Type B pancreatic cell (in vitro differentiated cells): ENCODE measurements at regions not wholly inside any gene's neighbourhood (a gene's known extent, or its start where the extent isn't known, plus 50 kb on each side); places are given as distances from the start of the nearest gene placed in this dataset.

Experiments used
- DNase-seq: peaks from one replicate; pipeline ENCODE4 v3.0.0; 2021; ENCODE audit warnings: mixed read lengths; ENCODE audit not compliant: unreplicated experiment; ENCODE audit errors: extremely low spot score
- H3K27ac Mint-ChIP-seq: 2 replicates; pipeline ENCODE4 v1.8.0; 2021; ENCODE audit warnings: mild to moderate bottlenecking, mixed read lengths
- H3K27me3 Mint-ChIP-seq: 2 replicates; pipeline ENCODE4 v1.8.0; 2021; ENCODE audit warnings: mixed read lengths
- H3K36me3 Mint-ChIP-seq: 2 replicates; pipeline ENCODE4 v1.8.0; 2021; ENCODE audit warnings: mixed read lengths
- H3K4me1 Mint-ChIP-seq: one replicate; pipeline ENCODE4 v1.8.0; 2021; ENCODE audit warnings: mixed read lengths; ENCODE audit not compliant: unreplicated experiment
- H3K4me3 Mint-ChIP-seq: 2 replicates; pipeline ENCODE4 v1.8.0; 2021; ENCODE audit warnings: mild to moderate bottlenecking, mixed read lengths
- H3K9me3 Mint-ChIP-seq: 2 replicates; pipeline ENCODE4 v1.8.0; 2021; ENCODE audit warnings: mixed read lengths
- TF ChIP-seq, protein P1 (sequence below): fragments of 200-600 bp; sonication (generic); conservative IDR thresholded peaks from 2 replicates; pipeline ENCODE4 v1.5.0; 2021; ENCODE audit warnings: antibody characterized with exemption, mild to moderate bottlenecking

DNA sequence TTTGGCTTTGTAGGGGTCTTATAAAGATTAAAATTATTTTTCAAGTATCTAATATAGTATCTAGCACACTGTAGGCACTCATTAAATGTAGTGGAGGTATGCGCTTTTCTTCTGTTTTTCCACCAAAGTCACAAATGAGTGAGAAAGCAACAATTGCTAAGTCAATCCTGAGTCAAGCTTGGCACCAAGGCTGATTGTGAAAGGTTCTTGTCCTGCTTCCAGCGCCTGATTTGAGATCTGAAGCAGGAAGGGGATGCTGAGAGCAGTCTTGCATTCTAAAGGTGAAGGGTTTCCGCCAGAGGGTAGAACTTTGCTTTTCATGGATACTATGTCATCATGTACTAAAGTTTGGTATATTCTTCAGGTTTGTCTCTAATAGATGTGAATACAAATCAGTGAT is 64.9 kb upstream of the DAAM1 start:
- no peak overlapping the region for H3K4me3 Mint-ChIP-seq
- TF ChIP-seq, protein P1, sequence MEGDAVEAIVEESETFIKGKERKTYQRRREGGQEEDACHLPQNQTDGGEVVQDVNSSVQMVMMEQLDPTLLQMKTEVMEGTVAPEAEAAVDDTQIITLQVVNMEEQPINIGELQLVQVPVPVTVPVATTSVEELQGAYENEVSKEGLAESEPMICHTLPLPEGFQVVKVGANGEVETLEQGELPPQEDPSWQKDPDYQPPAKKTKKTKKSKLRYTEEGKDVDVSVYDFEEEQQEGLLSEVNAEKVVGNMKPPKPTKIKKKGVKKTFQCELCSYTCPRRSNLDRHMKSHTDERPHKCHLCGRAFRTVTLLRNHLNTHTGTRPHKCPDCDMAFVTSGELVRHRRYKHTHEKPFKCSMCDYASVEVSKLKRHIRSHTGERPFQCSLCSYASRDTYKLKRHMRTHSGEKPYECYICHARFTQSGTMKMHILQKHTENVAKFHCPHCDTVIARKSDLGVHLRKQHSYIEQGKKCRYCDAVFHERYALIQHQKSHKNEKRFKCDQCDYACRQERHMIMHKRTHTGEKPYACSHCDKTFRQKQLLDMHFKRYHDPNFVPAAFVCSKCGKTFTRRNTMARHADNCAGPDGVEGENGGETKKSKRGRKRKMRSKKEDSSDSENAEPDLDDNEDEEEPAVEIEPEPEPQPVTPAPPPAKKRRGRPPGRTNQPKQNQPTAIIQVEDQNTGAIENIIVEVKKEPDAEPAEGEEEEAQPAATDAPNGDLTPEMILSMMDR, result no peak
- H3K27me3 Mint-ChIP-seq, result peaks cover 13% of the 10 kb centered on the region
- no peaks in the 10 kb centered on the region for H3K9me3 Mint-ChIP-seq
- H3K36me3 Mint-ChIP-seq, result no peaks in the 10 kb centered on the region
- no peak for DNase-seq
- H3K27ac Mint-ChIP-seq, result no peak overlapping the region
- peaks cover 5% of the 10 kb centered on the region for H3K4me1 Mint-ChIP-seq

DNA sequence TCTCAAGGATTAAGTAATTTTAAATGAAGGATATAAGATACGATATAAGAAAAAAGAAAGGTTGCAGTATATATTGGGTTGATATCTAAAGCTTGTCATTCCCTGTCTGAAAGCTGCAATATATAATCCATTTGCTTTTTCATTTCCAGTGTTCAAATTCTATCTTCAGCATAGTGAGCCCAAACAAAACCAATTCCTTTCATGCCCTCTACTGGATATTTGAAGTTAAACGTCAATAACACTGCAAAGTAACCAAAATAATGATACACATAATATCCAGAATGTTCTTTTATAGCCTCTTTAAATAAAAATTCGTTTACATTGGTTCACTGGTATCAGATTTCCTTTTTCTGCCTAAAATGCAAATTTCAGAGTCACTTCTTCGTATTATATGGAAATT is 64.5 kb upstream of the DAAM1 start:
- H3K36me3 Mint-ChIP-seq, result no peaks in the 10 kb centered on the region
- H3K9me3 Mint-ChIP-seq, result no peaks in the 10 kb centered on the region
- peaks cover 5% of the 10 kb centered on the region for H3K4me1 Mint-ChIP-seq
- H3K27me3 Mint-ChIP-seq, result peaks cover 13% of the 10 kb centered on the region
- no peak for DNase-seq
- TF ChIP-seq, protein P1, result peak; percentile 65
- H3K4me3 Mint-ChIP-seq, result no peak overlapping the region
- H3K27ac Mint-ChIP-seq, result no peak overlapping the region

DNA sequence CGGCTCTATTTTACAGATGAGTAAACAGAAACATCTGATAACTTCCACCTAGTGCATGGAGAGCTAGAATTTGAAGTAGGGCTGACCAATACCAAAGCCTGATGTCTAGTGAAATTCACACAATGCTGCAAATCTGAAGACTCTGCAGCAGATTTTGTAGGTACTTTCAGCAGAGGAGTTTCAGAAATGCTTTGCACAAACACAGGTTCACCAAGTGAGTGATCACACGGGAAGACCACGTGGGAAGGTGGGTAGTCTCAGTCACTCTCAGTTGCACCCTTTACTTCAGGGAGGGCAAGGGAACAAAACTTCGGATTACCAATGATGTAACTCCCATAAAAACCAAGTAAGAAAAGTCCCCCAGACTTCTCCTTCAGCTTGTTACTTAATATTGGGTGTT is 63.3 kb upstream of the DAAM1 start:
- peaks cover 5% of the 10 kb centered on the region for H3K4me1 Mint-ChIP-seq
- peaks cover 6% of the 10 kb centered on the region for H3K27me3 Mint-ChIP-seq
- no peaks in the 10 kb centered on the region for H3K36me3 Mint-ChIP-seq
- no peak for DNase-seq
- no peak overlapping the region for H3K27ac Mint-ChIP-seq
- no peaks in the 10 kb centered on the region for H3K9me3 Mint-ChIP-seq
- TF ChIP-seq, protein P1, result no peak
- H3K4me3 Mint-ChIP-seq, result no peak overlapping the region

GRCh38 chr14:59126714-59127436 is 61.6 kb upstream of the DAAM1 start:
- TF ChIP-seq, protein P1, result peak; percentile 95
- H3K36me3 Mint-ChIP-seq, result no peaks in the 10 kb centered on the region
- peaks cover 14% of the 10 kb centered on the region for H3K4me1 Mint-ChIP-seq
- no peak overlapping the region for H3K27ac Mint-ChIP-seq
- H3K4me3 Mint-ChIP-seq, result no peak overlapping the region
- no peaks in the 10 kb centered on the region for H3K9me3 Mint-ChIP-seq
- no peak for DNase-seq
- H3K27me3 Mint-ChIP-seq, result no peaks in the 10 kb centered on the region

- Mint-ChIP-seq H3K4me1 (peaks cover 19% of the 10 kb centered on the region), H3K9me3 (no peaks in the 10 kb centered on the region), H3K27me3 (no peaks in the 10 kb centered on the region), H3K27ac (no peak overlapping the region), H3K4me3 (no peak overlapping the region), H3K36me3 (no peaks in the 10 kb centered on the region)
- DNase-seq, result no peak
- TF ChIP-seq, protein P1, result no peak
Measured at GRCh38 chr14:59127437-59127732, 61.1 kb upstream of the DAAM1 start.

GRCh38 chr14:59130462-59130861 is 58.0 kb upstream of the DAAM1 start:
- Mint-ChIP-seq H3K27me3 (peaks cover 12% of the 10 kb centered on the region), H3K4me3 (no peak overlapping the region), H3K4me1 (peaks cover 24% of the 10 kb centered on the region), H3K9me3 (no peaks in the 10 kb centered on the region), H3K27ac (no peak overlapping the region), H3K36me3 (no peaks in the 10 kb centered on the region)
- no peak for DNase-seq
- TF ChIP-seq, protein P1, result no peak
